ENCODE measurements at regions not wholly inside any gene's neighbourhood (a gene's known extent, or its start where the extent isn't known, plus 50 kb on each side); places are given as distances from the start of the nearest gene placed in this dataset.

DNA sequence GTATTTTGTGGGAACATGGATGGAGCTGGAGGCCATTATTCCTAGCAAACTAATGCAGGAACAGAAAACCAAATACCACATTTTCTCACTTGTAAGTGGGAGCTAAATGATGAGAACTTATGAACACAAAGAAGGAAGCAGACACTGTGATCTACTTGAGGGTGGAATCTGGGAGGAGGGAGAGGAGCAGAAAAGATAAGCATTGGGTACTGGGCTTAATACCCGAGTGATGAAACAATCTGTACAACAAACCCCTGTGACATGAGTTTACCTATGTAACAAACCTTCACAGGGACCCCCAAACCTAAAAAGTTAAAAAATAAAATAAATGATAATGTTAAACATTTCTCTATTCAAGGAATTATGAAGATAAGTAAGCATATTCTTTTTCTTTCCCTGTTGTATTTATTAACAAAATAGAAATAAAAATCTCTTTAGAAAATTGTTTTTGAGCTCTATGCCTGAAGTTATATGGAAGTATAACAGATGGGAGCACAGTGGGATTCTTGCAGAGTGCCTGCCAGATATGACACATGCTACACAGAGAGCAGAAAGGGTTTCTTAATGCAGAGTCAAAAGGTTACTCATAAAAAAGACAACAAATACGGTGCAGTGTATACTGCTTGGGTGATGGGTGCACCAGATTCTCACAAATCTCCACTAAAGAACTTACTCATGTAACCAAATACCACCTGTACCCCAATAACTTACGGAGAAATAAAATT lies 52.0 kb upstream of the SYNE2 start:
- H3K4me3 ChIP-seq (ENCODE audit: control insufficient read depth, low read depth, low read length), result no peak overlapping the region
- DNase-seq (ENCODE audit: low read depth), result peak; percentile 10
- no peak for TF ChIP-seq CTCF (conservative IDR thresholded peaks at IDR 0.05; ENCODE audit: control insufficient read depth, insufficient read depth, low read depth, low read length)

All from fibroblast of mammary gland (primary cell).